Type B pancreatic cell (in vitro differentiated cells): ENCODE measurements at regions not wholly inside any gene's neighbourhood (a gene's known extent, or its start where the extent isn't known, plus 50 kb on each side); places are given as distances from the start of the nearest gene placed in this dataset.

Source experiments
- DNase-seq: peaks from one replicate; pipeline ENCODE4 v3.0.0; 2021; ENCODE audit warnings: mixed read lengths; ENCODE audit not compliant: unreplicated experiment; ENCODE audit errors: extremely low spot score
- H3K27ac Mint-ChIP-seq: 2 replicates; pipeline ENCODE4 v1.8.0; 2021; ENCODE audit warnings: mild to moderate bottlenecking, mixed read lengths
- H3K27me3 Mint-ChIP-seq: 2 replicates; pipeline ENCODE4 v1.8.0; 2021; ENCODE audit warnings: mixed read lengths
- H3K36me3 Mint-ChIP-seq: 2 replicates; pipeline ENCODE4 v1.8.0; 2021; ENCODE audit warnings: mixed read lengths
- H3K4me1 Mint-ChIP-seq: one replicate; pipeline ENCODE4 v1.8.0; 2021; ENCODE audit warnings: mixed read lengths; ENCODE audit not compliant: unreplicated experiment
- H3K4me3 Mint-ChIP-seq: 2 replicates; pipeline ENCODE4 v1.8.0; 2021; ENCODE audit warnings: mild to moderate bottlenecking, mixed read lengths
- H3K9me3 Mint-ChIP-seq: 2 replicates; pipeline ENCODE4 v1.8.0; 2021; ENCODE audit warnings: mixed read lengths
- CTCF ChIP-seq: fragments of 200-600 bp; sonication (generic); conservative IDR thresholded peaks from 2 replicates; pipeline ENCODE4 v1.5.0; 2021; ENCODE audit warnings: antibody characterized with exemption, mild to moderate bottlenecking

- H3K36me3 Mint-ChIP-seq, result no peaks in the 10 kb centered on the region
- H3K4me3 Mint-ChIP-seq, result no peak overlapping the region
- no peak for TF ChIP-seq CTCF
- no peaks in the 10 kb centered on the region for H3K4me1 Mint-ChIP-seq
- no peaks in the 10 kb centered on the region for H3K27me3 Mint-ChIP-seq
- no peaks in the 10 kb centered on the region for H3K9me3 Mint-ChIP-seq
- H3K27ac Mint-ChIP-seq, result no peak overlapping the region
- DNase-seq, result no peak
These were observed 333.4 kb upstream of the ZNF462 start for GRCh38 chr9:106529616-106530015.

GRCh38 chr9:106531491-106531890, 331.5 kb upstream of the ZNF462 start:
- no peak overlapping the region for H3K4me3 Mint-ChIP-seq
- H3K9me3 Mint-ChIP-seq, result no peaks in the 10 kb centered on the region
- peaks cover 5% of the 10 kb centered on the region for H3K4me1 Mint-ChIP-seq
- no peaks in the 10 kb centered on the region for H3K36me3 Mint-ChIP-seq
- DNase-seq, result no peak
- no peak overlapping the region for H3K27ac Mint-ChIP-seq
- no peaks in the 10 kb centered on the region for H3K27me3 Mint-ChIP-seq
- TF ChIP-seq CTCF, result no peak

- Mint-ChIP-seq H3K4me1 (peaks cover 5% of the 10 kb centered on the region), H3K27ac (no peak overlapping the region), H3K27me3 (no peaks in the 10 kb centered on the region), H3K9me3 (no peaks in the 10 kb centered on the region), H3K36me3 (no peaks in the 10 kb centered on the region), H3K4me3 (no peak overlapping the region)
- TF ChIP-seq CTCF, result no peak
- DNase-seq, result no peak
These were observed 330.5 kb upstream of the ZNF462 start for GRCh38 chr9:106532306-106533015.

- H3K9me3 Mint-ChIP-seq, result no peaks in the 10 kb centered on the region
- no peak for TF ChIP-seq CTCF
- no peak overlapping the region for H3K4me3 Mint-ChIP-seq
- H3K4me1 Mint-ChIP-seq, result peaks cover 5% of the 10 kb centered on the region
- no peak overlapping the region for H3K27ac Mint-ChIP-seq
- DNase-seq, result no peak
- H3K27me3 Mint-ChIP-seq, result no peaks in the 10 kb centered on the region
- no peaks in the 10 kb centered on the region for H3K36me3 Mint-ChIP-seq
These were observed 328.2 kb upstream of the ZNF462 start for GRCh38 chr9:106534800-106535199.

- TF ChIP-seq CTCF, result no peak
- no peaks in the 10 kb centered on the region for H3K27me3 Mint-ChIP-seq
- DNase-seq, result no peak
- peaks cover 5% of the 10 kb centered on the region for H3K4me1 Mint-ChIP-seq
- no peaks in the 10 kb centered on the region for H3K36me3 Mint-ChIP-seq
- H3K4me3 Mint-ChIP-seq, result no peak overlapping the region
- H3K27ac Mint-ChIP-seq, result no peak overlapping the region
- H3K9me3 Mint-ChIP-seq, result no peaks in the 10 kb centered on the region
These were observed 327.5 kb upstream of the ZNF462 start for GRCh38 chr9:106535439-106535838.
